H1 (cell line): ENCODE measurements at regions not wholly inside any gene's neighbourhood (a gene's known extent, or its start where the extent isn't known, plus 50 kb on each side); places are given as distances from the start of the nearest gene placed in this dataset.

ENCODE experiments used
- ATF3 ChIP-seq: IDR thresholded peaks from 2 replicates; pipeline ENCODE4 v1.6.1; 2011; ENCODE audit warnings: low read depth, mild to moderate bottlenecking, low read length; ENCODE audit not compliant: insufficient read depth
- BACH1 ChIP-seq: IDR thresholded peaks from 2 replicates; pipeline ENCODE4 v1.6.1; 2012; ENCODE audit warnings: low read length, improper control_type of control experiment
- BCL11A ChIP-seq, 2 experiments: IDR thresholded peaks; one replicate each; pipeline ENCODE4 v1.6.1; 2011; ENCODE audit warnings: low read depth in 2 of 2, low read length in 2 of 2, mild to moderate bottlenecking in 2 of 2
- CEBPB ChIP-seq: IDR thresholded peaks from 2 replicates; pipeline ENCODE4 v1.6.1; 2012; ENCODE audit warnings: low read depth, low read length
- CTCF ChIP-seq, 3 experiments: IDR thresholded peaks; 1 replicate in 2 of 3; 2 replicates in 1 of 3; pipeline versions ENCODE4 v1.5.1 to v1.6.1; 2011; ENCODE audit warnings: low read length in 3 of 3, mild to moderate bottlenecking in 3 of 3, inconsistent platforms in 2 of 3, low read depth in 1 of 3, moderate library complexity in 1 of 3; ENCODE audit not compliant: insufficient read depth in 1 of 3; ENCODE audit errors: control extremely low read depth in 1 of 3
- E2F6 ChIP-seq: IDR thresholded peaks from 2 replicates; pipeline ENCODE4 v1.6.1; 2012; ENCODE audit warnings: inconsistent platforms
- EP300 ChIP-seq, 2 experiments: IDR thresholded peaks; 1 replicate in 1 of 2; 2 replicates in 1 of 2; pipeline ENCODE4 v1.6.1; 2011 to 2012; ENCODE audit warnings: low read depth in 2 of 2, low read length in 2 of 2, mild to moderate bottlenecking in 2 of 2, borderline replicate concordance in 1 of 2, inconsistent platforms in 1 of 2, moderate library complexity in 1 of 2
- EZH2 ChIP-seq: fragments of 200-600 bp; sonication (generic); IDR thresholded peaks from 2 replicates; pipeline ENCODE4 v1.7.1; 2012; ENCODE audit warnings: low read depth, mild to moderate bottlenecking, moderate library complexity, low read length, inconsistent platforms; ENCODE audit not compliant: severe bottlenecking
- KDM1A ChIP-seq: fragments of 200-600, 300-600 bp; sonication (generic); IDR thresholded peaks from 2 replicates; pipeline ENCODE4 v1.7.1; 2016; ENCODE audit warnings: mild to moderate bottlenecking, low read length, borderline replicate concordance
- KDM4A ChIP-seq: IDR thresholded peaks from one replicate; pipeline ENCODE4 v1.7.1; 2012; ENCODE audit warnings: low read depth, mild to moderate bottlenecking, moderate library complexity, low read length, inconsistent platforms; ENCODE audit not compliant: severe bottlenecking
- MAFK ChIP-seq: IDR thresholded peaks from 2 replicates; pipeline ENCODE4 v1.6.1; 2012; ENCODE audit warnings: low read depth, mild to moderate bottlenecking, improper control_type of control experiment, low read length
- POLR2A ChIP-seq, 2 experiments: IDR thresholded peaks; 1 replicate in 1 of 2; 2 replicates in 1 of 2; pipeline ENCODE4 v1.6.1; 2011; ENCODE audit warnings: low read depth in 2 of 2, low read length in 2 of 2, mild to moderate bottlenecking in 2 of 2; ENCODE audit errors: control extremely low read depth in 1 of 2
- POLR2AphosphoS5 ChIP-seq: IDR thresholded peaks from 2 replicates; pipeline ENCODE4 v1.6.1; 2011; ENCODE audit warnings: low read depth, low read length
- RFX5 ChIP-seq: IDR thresholded peaks from 2 replicates; pipeline ENCODE4 v1.6.1; 2011; ENCODE audit warnings: low read depth, low read length, improper control_type of control experiment, borderline replicate concordance
- SAP30 ChIP-seq: fragments of 300-600 bp; sonication (generic); IDR thresholded peaks from 2 replicates; pipeline ENCODE4 v1.7.1; 2012; ENCODE audit warnings: low read length, moderate library complexity, mild to moderate bottlenecking, inconsistent platforms; ENCODE audit not compliant: insufficient read depth, insufficient replicate concordance
- SIN3A ChIP-seq, 2 experiments: IDR thresholded peaks in 1 of 2; conservative IDR thresholded peaks in 1 of 2; 2 replicates each; pipeline ENCODE4 v1.6.1; 2011 to 2012; ENCODE audit warnings: low read length in 2 of 2, improper control_type of control experiment in 1 of 2, low read depth in 1 of 2, mild to moderate bottlenecking in 1 of 2
- SIRT6 ChIP-seq: IDR thresholded peaks from one replicate; pipeline ENCODE4 v1.7.1; 2012; ENCODE audit warnings: low read length, inconsistent platforms
- TEAD4 ChIP-seq: IDR thresholded peaks from 2 replicates; pipeline ENCODE4 v1.6.1; 2012; ENCODE audit warnings: low read depth, low read length, inconsistent platforms, mixed read lengths
- YY1 ChIP-seq: IDR thresholded peaks from 2 replicates; pipeline ENCODE4 v1.6.1; 2011; ENCODE audit warnings: low read depth, mild to moderate bottlenecking, low read length
- ZNF274 ChIP-seq: IDR thresholded peaks from 2 replicates; pipeline ENCODE4 v1.7.0; 2012; ENCODE audit warnings: low read length, borderline replicate concordance; ENCODE audit errors: extremely low read depth

- TF ChIP-seq CTCF (IDR thresholded peaks at IDR 0.05; ENCODE audit: control extremely low read depth in 1 of 3, insufficient read depth in 1 of 3, low read depth in 1 of 3, low read length in 3 of 3) (0 out of 4 replicates have a peak, but pooled peaks of 1 of the 3 experiments have one; percentile 4), KDM4A (no peak), RFX5 (no peak), E2F6 (peak; percentile 45; the same call in 1 of the 2 replicates), CEBPB (no peak), MAFK (peak; percentile 87), SAP30 (no peak), SIRT6 (no peak), TEAD4 (no peak), BACH1 (peak; percentile 95), YY1 (no peak), ZNF274 (no peak), ATF3 (no peak), EZH2 (peak; percentile 32), KDM1A (no peak), POLR2A (IDR thresholded peaks at IDR 0.05; ENCODE audit: control extremely low read depth in 1 of 2, low read depth in 2 of 2, low read length in 2 of 2) (no peak), EP300 (IDR thresholded peaks at IDR 0.05; ENCODE audit: borderline replicate concordance in 1 of 2, low read depth in 2 of 2, low read length in 2 of 2) (no peak), POLR2AphosphoS5 (no peak), SIN3A (conservative IDR thresholded peaks at IDR 0.05 in 1 of 2, IDR thresholded peaks at IDR 0.05 in 1 of 2; ENCODE audit: low read depth in 1 of 2, low read length in 2 of 2) (no peak), BCL11A (IDR thresholded peaks at IDR 0.05; ENCODE audit: low read depth in 2 of 2, low read length in 2 of 2) (no peak)
Observed at GRCh38 chr4:4762909-4763821, 96.3 kb upstream of the MSX1 start (continued).
